ENCODE measurements at regions not wholly inside any gene's neighbourhood (a gene's known extent, or its start where the extent isn't known, plus 50 kb on each side); places are given as distances from the start of the nearest gene placed in this dataset.

- TF ChIP-seq, protein P1, sequence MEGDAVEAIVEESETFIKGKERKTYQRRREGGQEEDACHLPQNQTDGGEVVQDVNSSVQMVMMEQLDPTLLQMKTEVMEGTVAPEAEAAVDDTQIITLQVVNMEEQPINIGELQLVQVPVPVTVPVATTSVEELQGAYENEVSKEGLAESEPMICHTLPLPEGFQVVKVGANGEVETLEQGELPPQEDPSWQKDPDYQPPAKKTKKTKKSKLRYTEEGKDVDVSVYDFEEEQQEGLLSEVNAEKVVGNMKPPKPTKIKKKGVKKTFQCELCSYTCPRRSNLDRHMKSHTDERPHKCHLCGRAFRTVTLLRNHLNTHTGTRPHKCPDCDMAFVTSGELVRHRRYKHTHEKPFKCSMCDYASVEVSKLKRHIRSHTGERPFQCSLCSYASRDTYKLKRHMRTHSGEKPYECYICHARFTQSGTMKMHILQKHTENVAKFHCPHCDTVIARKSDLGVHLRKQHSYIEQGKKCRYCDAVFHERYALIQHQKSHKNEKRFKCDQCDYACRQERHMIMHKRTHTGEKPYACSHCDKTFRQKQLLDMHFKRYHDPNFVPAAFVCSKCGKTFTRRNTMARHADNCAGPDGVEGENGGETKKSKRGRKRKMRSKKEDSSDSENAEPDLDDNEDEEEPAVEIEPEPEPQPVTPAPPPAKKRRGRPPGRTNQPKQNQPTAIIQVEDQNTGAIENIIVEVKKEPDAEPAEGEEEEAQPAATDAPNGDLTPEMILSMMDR (IDR thresholded peaks at IDR 0.05; ENCODE audit: insufficient read depth, low read length, poor library complexity, severe bottlenecking): no peak
- Histone ChIP-seq H3K4me3 (replicated peaks; ENCODE audit: low read depth, low read length) (no peak overlapping the region), H3K27me3 (replicated peaks; ENCODE audit: control insufficient read depth, insufficient read depth, low read length) (no peaks in the 10 kb centered on the region), H3K36me3 (ENCODE audit: control insufficient read depth, insufficient read depth, low read length) (no peaks in the 10 kb centered on the region)
- no peak for DNase-seq (ENCODE audit: extremely low read depth, insufficient read length)
Measured at GRCh38 chr5:143870362-143870761, 58.4 kb downstream of the HMHB1 start.

GRCh38 chr5:143870871-143871632 lies 59.1 kb downstream of the HMHB1 start:
- H3K27me3 ChIP-seq (replicated peaks; ENCODE audit: control insufficient read depth, insufficient read depth, low read length): no peaks in the 10 kb centered on the region
- TF ChIP-seq, protein P1 (IDR thresholded peaks at IDR 0.05; ENCODE audit: insufficient read depth, low read length, poor library complexity, severe bottlenecking): no peak
- H3K36me3 ChIP-seq (ENCODE audit: control insufficient read depth, insufficient read depth, low read length): no peaks in the 10 kb centered on the region
- no peak for DNase-seq (ENCODE audit: extremely low read depth, insufficient read length)
- H3K4me3 ChIP-seq (replicated peaks; ENCODE audit: low read depth, low read length): no peak overlapping the region

DNA sequence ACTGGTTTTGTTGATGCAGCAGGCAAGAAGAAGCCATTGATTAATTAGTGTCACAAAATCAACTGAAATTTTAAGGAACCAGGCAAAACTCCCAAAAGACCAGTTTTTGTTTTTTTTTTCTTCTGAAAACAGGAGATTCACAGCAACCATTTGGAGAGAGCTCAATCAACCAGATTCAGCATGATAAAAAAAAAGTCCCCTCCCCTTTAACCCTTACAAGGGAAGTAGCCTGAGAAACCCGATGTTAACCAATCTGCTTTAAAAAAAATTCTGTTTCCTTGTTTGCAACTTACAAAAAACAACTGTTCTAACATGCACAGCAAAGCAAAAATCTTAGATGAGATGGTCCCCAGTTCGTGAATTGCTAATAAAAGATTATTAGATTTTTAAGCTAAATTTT lies 59.7 kb downstream of the HMHB1 start:
- no peak overlapping the region for H3K4me3 ChIP-seq (replicated peaks; ENCODE audit: low read depth, low read length)
- no peaks in the 10 kb centered on the region for H3K36me3 ChIP-seq (ENCODE audit: control insufficient read depth, insufficient read depth, low read length)
- H3K27me3 ChIP-seq (replicated peaks; ENCODE audit: control insufficient read depth, insufficient read depth, low read length): no peaks in the 10 kb centered on the region
- TF ChIP-seq, protein P1 (IDR thresholded peaks at IDR 0.05; ENCODE audit: insufficient read depth, low read length, poor library complexity, severe bottlenecking): no peak
- no peak for DNase-seq (ENCODE audit: extremely low read depth, insufficient read length)

DNA sequence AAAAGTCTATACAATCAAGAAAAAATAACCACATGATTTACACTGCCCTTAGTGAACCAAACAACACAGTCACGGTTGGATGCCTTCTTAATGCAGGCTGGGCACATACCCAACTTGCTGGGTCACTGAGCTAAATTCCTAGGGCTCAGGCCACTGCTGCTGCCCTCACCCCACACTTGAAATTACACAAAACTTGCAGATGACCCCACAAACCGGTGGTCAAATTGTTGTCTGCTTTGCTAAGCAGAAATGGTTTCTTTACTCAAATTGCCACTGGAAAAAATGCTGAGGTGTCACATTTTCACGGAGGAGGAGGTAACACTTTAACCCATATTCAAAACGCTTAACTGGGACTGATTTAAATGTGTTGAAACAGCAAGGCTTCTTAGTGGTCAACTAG lies 62.4 kb downstream of the HMHB1 start:
- Histone ChIP-seq H3K36me3 (ENCODE audit: control insufficient read depth, insufficient read depth, low read length) (no peaks in the 10 kb centered on the region), H3K4me3 (replicated peaks; ENCODE audit: low read depth, low read length) (no peak overlapping the region), H3K27me3 (replicated peaks; ENCODE audit: control insufficient read depth, insufficient read depth, low read length) (no peaks in the 10 kb centered on the region)
- no peak for DNase-seq (ENCODE audit: extremely low read depth, insufficient read length)
- TF ChIP-seq, protein P1 (IDR thresholded peaks at IDR 0.05; ENCODE audit: insufficient read depth, low read length, poor library complexity, severe bottlenecking): no peak

GRCh38 chr5:143877196-143877595 lies 65.2 kb downstream of the HMHB1 start:
- H3K27me3 ChIP-seq (replicated peaks; ENCODE audit: control insufficient read depth, insufficient read depth, low read length): no peaks in the 10 kb centered on the region
- TF ChIP-seq, protein P1 (IDR thresholded peaks at IDR 0.05; ENCODE audit: insufficient read depth, low read length, poor library complexity, severe bottlenecking): no peak
- no peak for DNase-seq (ENCODE audit: extremely low read depth, insufficient read length)
- H3K4me3 ChIP-seq (replicated peaks; ENCODE audit: low read depth, low read length): no peak overlapping the region
- H3K36me3 ChIP-seq (ENCODE audit: control insufficient read depth, insufficient read depth, low read length): no peaks in the 10 kb centered on the region
